Stimulated activated CD8-positive, alpha-beta memory T cell treated with anti-CD3 and anti-CD28 coated beads, Interleukin-15, amount 100 ng/mL, for 1 hour (primary cell): ENCODE measurements at regions not wholly inside any gene's neighbourhood (a gene's known extent, or its start where the extent isn't known, plus 50 kb on each side); places are given as distances from the start of the nearest gene placed in this dataset.

Experiments
- DNase-seq: peaks from one replicate; pipeline ENCODE4 v3.0.0-alpha.2; 2020; ENCODE audit warnings: low read depth

GRCh38 chr15:38860674-38861073, 296.1 kb upstream of the RASGRP1 start:
- DNase-seq, result no peak

GRCh38 chr15:38861108-38861507, 296.5 kb upstream of the RASGRP1 start:
- no peak for DNase-seq

GRCh38 chr15:38862099-38862498, 297.5 kb upstream of the RASGRP1 start:
- no peak for DNase-seq

- DNase-seq, result no peak
Observed at GRCh38 chr15:38863381-38863780, 298.8 kb upstream of the RASGRP1 start.

GRCh38 chr15:38864122-38864521, 299.5 kb upstream of the RASGRP1 start:
- no peak for DNase-seq

- no peak for DNase-seq
Observed at GRCh38 chr15:38864827-38865581, 300.4 kb upstream of the RASGRP1 start.

- no peak for DNase-seq
Observed at GRCh38 chr15:38867556-38867955, 302.9 kb upstream of the RASGRP1 start.

GRCh38 chr15:38868326-38869114, 303.9 kb upstream of the RASGRP1 start:
- DNase-seq, result no peak

- no peak for DNase-seq
Observed at GRCh38 chr15:38871638-38872037, 307.0 kb upstream of the RASGRP1 start.

GRCh38 chr15:38872732-38873131, 308.1 kb upstream of the RASGRP1 start:
- no peak for DNase-seq

- DNase-seq, result no peak
Observed at GRCh38 chr15:38873158-38873557, 308.5 kb upstream of the RASGRP1 start.

- no peak for DNase-seq
Observed at GRCh38 chr15:38874464-38874863, 309.9 kb upstream of the RASGRP1 start.

- DNase-seq, result no peak
Observed at GRCh38 chr15:38876211-38876610, 311.6 kb upstream of the RASGRP1 start.

GRCh38 chr15:38876621-38877020, 312.0 kb upstream of the RASGRP1 start:
- no peak for DNase-seq

- DNase-seq, result no peak
Observed at GRCh38 chr15:38877471-38877870, 312.9 kb upstream of the RASGRP1 start.

GRCh38 chr15:38878026-38878425, 313.4 kb upstream of the RASGRP1 start:
- no peak for DNase-seq

- no peak for DNase-seq
Observed at GRCh38 chr15:38878926-38879325, 314.3 kb upstream of the RASGRP1 start.

- DNase-seq, result no peak
Observed at GRCh38 chr15:38879909-38880471, 315.4 kb upstream of the RASGRP1 start.

- no peak for DNase-seq
Observed at GRCh38 chr15:38882221-38882620, 317.6 kb upstream of the RASGRP1 start.

- DNase-seq, result no peak
Observed at GRCh38 chr15:38883987-38884386, 319.4 kb upstream of the RASGRP1 start.

- no peak for DNase-seq
Observed at GRCh38 chr15:38885001-38885400, 320.4 kb upstream of the RASGRP1 start.

- no peak for DNase-seq
Observed at GRCh38 chr15:38885471-38885952, 320.9 kb upstream of the RASGRP1 start.
